ENCODE measurements at regions not wholly inside any gene's neighbourhood (a gene's known extent, or its start where the extent isn't known, plus 50 kb on each side); places are given as distances from the start of the nearest gene placed in this dataset.

DNA sequence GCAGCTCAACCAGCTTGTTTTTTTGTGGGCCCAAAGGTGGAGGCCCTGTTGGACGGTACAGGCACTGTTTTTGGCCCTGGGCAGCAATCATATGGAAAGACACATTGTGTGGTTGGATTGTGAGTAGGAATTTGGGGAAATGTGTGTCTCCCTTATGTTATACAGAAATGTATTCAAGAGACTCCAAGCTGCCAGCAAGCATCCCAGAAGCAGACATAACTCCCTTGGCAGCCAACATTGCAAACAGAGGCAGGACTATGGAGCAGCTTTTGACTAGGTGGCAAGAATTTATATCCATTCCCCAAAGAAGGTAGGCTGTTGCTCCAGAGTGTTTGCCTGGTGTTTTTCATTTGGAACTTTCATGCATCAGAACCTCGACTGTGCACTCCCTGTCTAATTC, 104.9 kb downstream of the BUB3 start:
- Mint-ChIP-seq H3K27ac (no peak overlapping the region), H3K4me1 (ENCODE audit: low read depth) (peaks cover 2% of the 10 kb centered on the region), H3K4me3 (ENCODE audit: low read depth) (no peak overlapping the region), H3K36me3 (ENCODE audit: insufficient read depth) (no peaks in the 10 kb centered on the region), H3K9me3 (ENCODE audit: low read depth) (no peaks in the 10 kb centered on the region), H3K27me3 (no peaks in the 10 kb centered on the region)
- TF ChIP-seq, protein P1, sequence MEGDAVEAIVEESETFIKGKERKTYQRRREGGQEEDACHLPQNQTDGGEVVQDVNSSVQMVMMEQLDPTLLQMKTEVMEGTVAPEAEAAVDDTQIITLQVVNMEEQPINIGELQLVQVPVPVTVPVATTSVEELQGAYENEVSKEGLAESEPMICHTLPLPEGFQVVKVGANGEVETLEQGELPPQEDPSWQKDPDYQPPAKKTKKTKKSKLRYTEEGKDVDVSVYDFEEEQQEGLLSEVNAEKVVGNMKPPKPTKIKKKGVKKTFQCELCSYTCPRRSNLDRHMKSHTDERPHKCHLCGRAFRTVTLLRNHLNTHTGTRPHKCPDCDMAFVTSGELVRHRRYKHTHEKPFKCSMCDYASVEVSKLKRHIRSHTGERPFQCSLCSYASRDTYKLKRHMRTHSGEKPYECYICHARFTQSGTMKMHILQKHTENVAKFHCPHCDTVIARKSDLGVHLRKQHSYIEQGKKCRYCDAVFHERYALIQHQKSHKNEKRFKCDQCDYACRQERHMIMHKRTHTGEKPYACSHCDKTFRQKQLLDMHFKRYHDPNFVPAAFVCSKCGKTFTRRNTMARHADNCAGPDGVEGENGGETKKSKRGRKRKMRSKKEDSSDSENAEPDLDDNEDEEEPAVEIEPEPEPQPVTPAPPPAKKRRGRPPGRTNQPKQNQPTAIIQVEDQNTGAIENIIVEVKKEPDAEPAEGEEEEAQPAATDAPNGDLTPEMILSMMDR (IDR thresholded peaks at IDR 0.05; ENCODE audit: unreplicated experiment): no peak
- no peak for DNase-seq (ENCODE audit: low spot score, unreplicated experiment)

DNA sequence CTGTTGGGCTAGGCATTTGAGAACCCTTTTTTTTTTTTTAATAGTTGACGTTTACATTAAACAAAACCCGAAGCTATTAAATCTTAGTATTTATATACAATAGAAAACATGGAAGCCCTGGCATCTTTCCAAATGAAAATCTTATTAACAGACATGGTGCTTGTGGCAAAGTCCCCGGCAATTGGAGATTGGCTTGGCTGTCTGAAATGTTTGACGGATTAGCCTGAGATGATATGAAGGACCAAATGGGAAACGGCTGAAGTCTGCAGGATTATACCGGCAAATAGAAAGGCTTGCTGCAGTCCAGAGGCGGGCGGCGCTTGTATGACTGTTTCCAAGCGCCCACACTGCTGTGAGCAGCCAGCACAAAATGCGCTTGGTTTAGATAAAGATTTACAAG, 105.6 kb downstream of the BUB3 start:
- no peak overlapping the region for H3K27ac Mint-ChIP-seq
- H3K9me3 Mint-ChIP-seq (ENCODE audit: low read depth): no peaks in the 10 kb centered on the region
- TF ChIP-seq, protein P1 (IDR thresholded peaks at IDR 0.05; ENCODE audit: unreplicated experiment): no peak
- H3K27me3 Mint-ChIP-seq: no peaks in the 10 kb centered on the region
- no peaks in the 10 kb centered on the region for H3K36me3 Mint-ChIP-seq (ENCODE audit: insufficient read depth)
- H3K4me3 Mint-ChIP-seq (ENCODE audit: low read depth): no peak overlapping the region
- peaks cover 2% of the 10 kb centered on the region for H3K4me1 Mint-ChIP-seq (ENCODE audit: low read depth)
- DNase-seq (ENCODE audit: low spot score, unreplicated experiment): no peak

DNA sequence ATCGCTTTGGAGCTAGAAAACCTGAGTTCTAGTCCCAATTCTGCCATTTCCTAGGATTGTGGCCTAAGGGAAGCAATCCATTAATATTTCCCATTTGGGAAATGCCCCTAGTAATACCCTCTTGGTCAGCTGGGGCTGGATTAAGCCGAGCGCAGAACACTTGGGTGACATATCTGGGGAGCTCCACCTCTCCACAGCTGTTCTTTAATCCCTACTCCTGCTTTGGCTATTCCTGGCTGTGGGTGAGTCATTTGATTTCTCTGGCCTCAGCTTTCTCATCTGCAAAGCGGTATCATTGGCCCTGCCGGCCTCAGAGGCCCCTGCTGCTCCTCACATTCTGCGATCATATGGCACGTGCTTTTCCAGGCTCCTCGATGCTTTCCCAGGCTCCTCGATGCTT, 108.3 kb downstream of the BUB3 start:
- TF ChIP-seq, protein P1 (IDR thresholded peaks at IDR 0.05; ENCODE audit: unreplicated experiment): no peak
- Mint-ChIP-seq H3K4me1 (ENCODE audit: low read depth) (peaks cover 2% of the 10 kb centered on the region), H3K27me3 (no peaks in the 10 kb centered on the region), H3K36me3 (ENCODE audit: insufficient read depth) (no peaks in the 10 kb centered on the region), H3K9me3 (ENCODE audit: low read depth) (no peaks in the 10 kb centered on the region), H3K4me3 (ENCODE audit: low read depth) (no peak overlapping the region), H3K27ac (no peak overlapping the region)
- DNase-seq (ENCODE audit: low spot score, unreplicated experiment): no peak

DNA sequence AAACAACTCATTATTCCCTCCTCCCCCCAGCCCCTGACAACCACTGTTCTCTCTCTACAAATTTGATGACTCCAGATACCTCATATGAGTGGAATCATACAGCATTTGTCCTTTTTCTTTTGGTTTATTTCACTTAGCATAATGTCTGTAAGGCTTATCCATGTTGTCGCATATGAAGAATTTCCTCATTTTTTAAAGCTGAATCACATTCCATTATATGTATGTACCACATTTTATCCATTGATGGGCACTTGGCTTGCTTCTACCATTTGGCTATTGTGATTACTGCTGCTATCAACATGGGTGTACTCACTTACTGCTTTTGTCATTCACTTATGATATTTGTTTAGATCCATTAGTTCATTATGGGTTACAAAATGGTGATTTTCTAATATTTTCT, 112.8 kb downstream of the BUB3 start:
- H3K27me3 Mint-ChIP-seq: no peaks in the 10 kb centered on the region
- no peaks in the 10 kb centered on the region for H3K9me3 Mint-ChIP-seq (ENCODE audit: low read depth)
- peaks cover 2% of the 10 kb centered on the region for H3K4me1 Mint-ChIP-seq (ENCODE audit: low read depth)

DNA sequence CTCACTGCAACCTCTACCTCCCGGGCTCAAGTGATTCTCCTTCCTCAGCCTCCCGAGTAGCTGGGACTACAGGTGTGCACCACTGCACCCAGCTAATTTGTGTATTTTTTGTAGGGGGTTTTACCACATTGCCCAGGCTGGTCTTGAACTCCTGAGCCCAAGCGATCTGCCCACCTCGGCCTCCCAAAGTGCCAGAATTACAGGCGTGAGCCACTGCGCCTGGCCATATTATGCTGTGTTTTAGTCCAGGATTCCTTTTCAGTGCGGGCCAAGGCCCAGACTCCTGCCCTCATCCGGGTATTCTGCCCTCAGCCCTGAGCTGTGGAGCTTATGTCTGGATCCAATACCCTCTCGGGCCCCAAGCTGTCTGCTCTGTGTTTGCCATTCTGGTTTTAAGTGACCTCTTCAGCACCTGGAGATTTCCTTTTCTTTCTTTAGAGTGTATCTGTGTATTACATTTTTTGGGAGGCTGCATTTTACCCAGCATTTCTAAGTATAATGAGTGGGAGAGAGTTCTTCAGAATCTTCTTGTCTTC, 114.9 kb downstream of the BUB3 start:
- no peaks in the 10 kb centered on the region for H3K36me3 Mint-ChIP-seq (ENCODE audit: insufficient read depth)
- no peaks in the 10 kb centered on the region for H3K9me3 Mint-ChIP-seq (ENCODE audit: low read depth)
- TF ChIP-seq, protein P1 (IDR thresholded peaks at IDR 0.05; ENCODE audit: unreplicated experiment): no peak
- peaks cover 4% of the 10 kb centered on the region for H3K27me3 Mint-ChIP-seq
- H3K4me1 Mint-ChIP-seq (ENCODE audit: low read depth): peaks cover 2% of the 10 kb centered on the region
- DNase-seq (ENCODE audit: low spot score, unreplicated experiment): no peak
- no peak overlapping the region for H3K27ac Mint-ChIP-seq
- H3K4me3 Mint-ChIP-seq (ENCODE audit: low read depth): no peak overlapping the region

More for the DNA sequence above, 112.8 kb downstream of the BUB3 start:
- TF ChIP-seq, protein P1 (IDR thresholded peaks at IDR 0.05; ENCODE audit: unreplicated experiment): no peak
- Mint-ChIP-seq H3K36me3 (ENCODE audit: insufficient read depth) (no peaks in the 10 kb centered on the region), H3K27ac (no peak overlapping the region), H3K4me3 (ENCODE audit: low read depth) (no peak overlapping the region)
- no peak for DNase-seq (ENCODE audit: low spot score, unreplicated experiment)

All from progenitor cell of endocrine pancreas (in vitro differentiated cells).